ENCODE measurements at regions not wholly inside any gene's neighbourhood (a gene's known extent, or its start where the extent isn't known, plus 50 kb on each side); places are given as distances from the start of the nearest gene placed in this dataset.

GRCh38 chr9:134230942-134231325 lies 66.6 kb upstream of the RNU6ATAC start:
- no peaks in the 10 kb centered on the region for H3K9me3 Mint-ChIP-seq
- H3K36me3 Mint-ChIP-seq (ENCODE audit: low read depth) = no peaks in the 10 kb centered on the region
- no peak overlapping the region for H3K4me3 Mint-ChIP-seq
- CTCF ChIA-PET = no interaction called here
- no peak overlapping the region for H3K27ac Mint-ChIP-seq
- intact Hi-C loops (cut with micrococcal nuclease) = no loop called here
- no peak for DNase-seq
- H3K4me1 Mint-ChIP-seq (ENCODE audit: low read depth) = no peaks in the 10 kb centered on the region
- H3K27me3 Mint-ChIP-seq (ENCODE audit: low read depth) = no peaks in the 10 kb centered on the region

- intact Hi-C loops (cut with micrococcal nuclease) = no loop called here
- Mint-ChIP-seq H3K4me1 (ENCODE audit: low read depth) (no peaks in the 10 kb centered on the region), H3K4me3 (no peak overlapping the region), H3K27me3 (ENCODE audit: low read depth) (no peaks in the 10 kb centered on the region), H3K27ac (no peak overlapping the region), H3K36me3 (ENCODE audit: low read depth) (no peaks in the 10 kb centered on the region), H3K9me3 (no peaks in the 10 kb centered on the region)
- CTCF ChIA-PET = no interaction called here
- DNase-seq = no peak
Observed at GRCh38 chr9:134231330-134231745, 67.0 kb upstream of the RNU6ATAC start.

- no peak for DNase-seq
- no peaks in the 10 kb centered on the region for H3K36me3 Mint-ChIP-seq (ENCODE audit: low read depth)
- H3K27me3 Mint-ChIP-seq (ENCODE audit: low read depth) = no peaks in the 10 kb centered on the region
- CTCF ChIA-PET = no interaction called here
- no peaks in the 10 kb centered on the region for H3K4me1 Mint-ChIP-seq (ENCODE audit: low read depth)
- H3K4me3 Mint-ChIP-seq = no peak overlapping the region
- intact Hi-C loops (cut with micrococcal nuclease) = no loop called here
- no peak overlapping the region for H3K27ac Mint-ChIP-seq
- no peaks in the 10 kb centered on the region for H3K9me3 Mint-ChIP-seq
Observed at GRCh38 chr9:134231767-134232166, 67.4 kb upstream of the RNU6ATAC start.

GRCh38 chr9:134233022-134233421 lies 68.7 kb upstream of the RNU6ATAC start:
- no peak overlapping the region for H3K27ac Mint-ChIP-seq
- no peaks in the 10 kb centered on the region for H3K36me3 Mint-ChIP-seq (ENCODE audit: low read depth)
- CTCF ChIA-PET = no interaction called here
- intact Hi-C loops (cut with micrococcal nuclease) = no loop called here
- no peaks in the 10 kb centered on the region for H3K27me3 Mint-ChIP-seq (ENCODE audit: low read depth)
- no peaks in the 10 kb centered on the region for H3K4me1 Mint-ChIP-seq (ENCODE audit: low read depth)
- no peak overlapping the region for H3K4me3 Mint-ChIP-seq
- no peaks in the 10 kb centered on the region for H3K9me3 Mint-ChIP-seq
- DNase-seq = no peak

GRCh38 chr9:134234001-134234660 lies 69.8 kb upstream of the RNU6ATAC start:
- Mint-ChIP-seq H3K27ac (no peak overlapping the region), H3K27me3 (ENCODE audit: low read depth) (no peaks in the 10 kb centered on the region), H3K36me3 (ENCODE audit: low read depth) (no peaks in the 10 kb centered on the region), H3K4me1 (ENCODE audit: low read depth) (no peaks in the 10 kb centered on the region), H3K9me3 (no peaks in the 10 kb centered on the region), H3K4me3 (no peak overlapping the region)
- DNase-seq = no peak
- CTCF ChIA-PET = no interaction called here
- intact Hi-C loops (cut with micrococcal nuclease) = no loop called here

GRCh38 chr9:134234687-134235359 lies 70.5 kb upstream of the RNU6ATAC start:
- Mint-ChIP-seq H3K4me3 (no peak overlapping the region), H3K9me3 (no peaks in the 10 kb centered on the region), H3K27ac (no peak overlapping the region), H3K4me1 (ENCODE audit: low read depth) (no peaks in the 10 kb centered on the region), H3K27me3 (ENCODE audit: low read depth) (no peaks in the 10 kb centered on the region), H3K36me3 (ENCODE audit: low read depth) (no peaks in the 10 kb centered on the region)
- CTCF ChIA-PET = no interaction called here
- intact Hi-C loops (cut with micrococcal nuclease) = no loop called here
- no peak for DNase-seq

GRCh38 chr9:134235366-134235765 lies 71.0 kb upstream of the RNU6ATAC start:
- intact Hi-C loops (cut with micrococcal nuclease) = no loop called here
- no peak overlapping the region for H3K27ac Mint-ChIP-seq
- no peak overlapping the region for H3K4me3 Mint-ChIP-seq
- no peak for DNase-seq
- no peaks in the 10 kb centered on the region for H3K9me3 Mint-ChIP-seq
- H3K36me3 Mint-ChIP-seq (ENCODE audit: low read depth) = no peaks in the 10 kb centered on the region
- CTCF ChIA-PET = no interaction called here
- H3K27me3 Mint-ChIP-seq (ENCODE audit: low read depth) = no peaks in the 10 kb centered on the region
- H3K4me1 Mint-ChIP-seq (ENCODE audit: low read depth) = no peaks in the 10 kb centered on the region

GRCh38 chr9:134236001-134236421 lies 71.6 kb upstream of the RNU6ATAC start:
- H3K27ac Mint-ChIP-seq = no peak overlapping the region
- no peaks in the 10 kb centered on the region for H3K27me3 Mint-ChIP-seq (ENCODE audit: low read depth)
- no peaks in the 10 kb centered on the region for H3K36me3 Mint-ChIP-seq (ENCODE audit: low read depth)
- DNase-seq = no peak
- intact Hi-C loops (cut with micrococcal nuclease) = no loop called here
- CTCF ChIA-PET = no interaction called here
- no peaks in the 10 kb centered on the region for H3K4me1 Mint-ChIP-seq (ENCODE audit: low read depth)
- no peaks in the 10 kb centered on the region for H3K9me3 Mint-ChIP-seq
- H3K4me3 Mint-ChIP-seq = no peak overlapping the region

GRCh38 chr9:134236935-134237629 lies 72.7 kb upstream of the RNU6ATAC start:
- H3K27me3 Mint-ChIP-seq (ENCODE audit: low read depth) = no peaks in the 10 kb centered on the region
- no peaks in the 10 kb centered on the region for H3K36me3 Mint-ChIP-seq (ENCODE audit: low read depth)
- H3K4me1 Mint-ChIP-seq (ENCODE audit: low read depth) = no peaks in the 10 kb centered on the region
- no peak overlapping the region for H3K4me3 Mint-ChIP-seq
- DNase-seq = no peak
- intact Hi-C loops (cut with micrococcal nuclease) = no loop called here
- no peaks in the 10 kb centered on the region for H3K9me3 Mint-ChIP-seq
- CTCF ChIA-PET = no interaction called here
- H3K27ac Mint-ChIP-seq = no peak overlapping the region

- CTCF ChIA-PET = no interaction called here
- no peak overlapping the region for H3K4me3 Mint-ChIP-seq
- H3K4me1 Mint-ChIP-seq (ENCODE audit: low read depth) = peaks cover 4% of the 10 kb centered on the region
- no peaks in the 10 kb centered on the region for H3K9me3 Mint-ChIP-seq
- no peaks in the 10 kb centered on the region for H3K27me3 Mint-ChIP-seq (ENCODE audit: low read depth)
- H3K27ac Mint-ChIP-seq = no peak overlapping the region
- intact Hi-C loops (cut with micrococcal nuclease) = no loop called here
- no peak for DNase-seq
- no peaks in the 10 kb centered on the region for H3K36me3 Mint-ChIP-seq (ENCODE audit: low read depth)
Observed at GRCh38 chr9:134237630-134238265, 73.4 kb upstream of the RNU6ATAC start.

GRCh38 chr9:134239130-134239903 lies 75.0 kb upstream of the RNU6ATAC start:
- Mint-ChIP-seq H3K27ac (no peak overlapping the region), H3K4me1 (ENCODE audit: low read depth) (peaks cover 12% of the 10 kb centered on the region), H3K4me3 (no peak overlapping the region), H3K27me3 (ENCODE audit: low read depth) (no peaks in the 10 kb centered on the region), H3K9me3 (no peaks in the 10 kb centered on the region), H3K36me3 (ENCODE audit: low read depth) (no peaks in the 10 kb centered on the region)
- CTCF ChIA-PET = no interaction called here
- DNase-seq = no peak
- intact Hi-C loops (cut with micrococcal nuclease) = no loop called here

GRCh38 chr9:134239939-134240338 lies 75.6 kb upstream of the RNU6ATAC start:
- H3K4me1 Mint-ChIP-seq (ENCODE audit: low read depth) = peaks cover 12% of the 10 kb centered on the region
- H3K27me3 Mint-ChIP-seq (ENCODE audit: low read depth) = no peaks in the 10 kb centered on the region
- no peaks in the 10 kb centered on the region for H3K36me3 Mint-ChIP-seq (ENCODE audit: low read depth)
- H3K27ac Mint-ChIP-seq = no peak overlapping the region
- no peaks in the 10 kb centered on the region for H3K9me3 Mint-ChIP-seq
- no peak for DNase-seq
- CTCF ChIA-PET = no interaction called here
- intact Hi-C loops (cut with micrococcal nuclease) = no loop called here
- H3K4me3 Mint-ChIP-seq = no peak overlapping the region
